EH (cell line): ENCODE measurements at regions not wholly inside any gene's neighbourhood (a gene's known extent, or its start where the extent isn't known, plus 50 kb on each side); places are given as distances from the start of the nearest gene placed in this dataset.

Experiments used
- DNase-seq: peaks from one replicate; pipeline ENCODE4 v3.0.0-alpha.2; 2015; ENCODE audit warnings: low read depth

- peak; percentile 70 for DNase-seq
Observed at GRCh38 chr5:56481428-56482357, 248.6 kb upstream of the ANKRD55 start.

DNA sequence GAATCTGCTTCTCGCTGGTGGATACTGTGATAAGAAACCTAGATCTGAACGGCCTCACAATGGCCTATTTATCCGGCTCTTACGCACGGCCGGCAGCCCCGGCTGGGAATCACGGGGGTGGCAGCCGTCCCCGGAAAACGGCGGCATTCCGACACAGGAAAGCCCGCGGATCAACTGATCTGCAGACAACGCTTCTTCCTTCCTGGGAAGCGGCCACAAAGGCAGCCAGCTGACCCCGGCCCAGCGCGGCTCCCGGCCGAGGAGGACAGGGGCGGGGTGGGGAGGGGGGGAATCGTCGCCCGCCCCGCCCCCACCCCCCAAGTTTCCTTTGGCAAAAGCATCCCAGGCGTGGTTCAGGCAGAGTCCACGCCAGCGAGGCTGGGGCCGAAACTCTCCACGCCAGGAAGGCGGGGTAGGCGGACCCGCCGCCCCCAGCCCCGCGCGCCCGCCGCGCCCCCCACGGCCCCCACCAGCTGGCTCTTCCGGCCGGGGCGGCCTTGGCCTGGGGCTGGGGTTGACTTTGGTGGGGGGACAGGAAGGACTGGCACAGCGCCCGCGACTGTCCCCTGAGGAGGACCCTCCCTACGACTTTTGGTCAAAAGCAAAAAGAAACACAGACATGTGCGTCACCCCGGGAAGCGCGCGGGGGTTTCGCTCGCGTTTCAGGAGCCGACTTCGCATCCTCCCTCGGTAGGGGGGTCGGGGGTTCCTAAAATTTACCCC lies 247.7 kb upstream of the ANKRD55 start:
- DNase-seq, result peak; percentile 79

DNA sequence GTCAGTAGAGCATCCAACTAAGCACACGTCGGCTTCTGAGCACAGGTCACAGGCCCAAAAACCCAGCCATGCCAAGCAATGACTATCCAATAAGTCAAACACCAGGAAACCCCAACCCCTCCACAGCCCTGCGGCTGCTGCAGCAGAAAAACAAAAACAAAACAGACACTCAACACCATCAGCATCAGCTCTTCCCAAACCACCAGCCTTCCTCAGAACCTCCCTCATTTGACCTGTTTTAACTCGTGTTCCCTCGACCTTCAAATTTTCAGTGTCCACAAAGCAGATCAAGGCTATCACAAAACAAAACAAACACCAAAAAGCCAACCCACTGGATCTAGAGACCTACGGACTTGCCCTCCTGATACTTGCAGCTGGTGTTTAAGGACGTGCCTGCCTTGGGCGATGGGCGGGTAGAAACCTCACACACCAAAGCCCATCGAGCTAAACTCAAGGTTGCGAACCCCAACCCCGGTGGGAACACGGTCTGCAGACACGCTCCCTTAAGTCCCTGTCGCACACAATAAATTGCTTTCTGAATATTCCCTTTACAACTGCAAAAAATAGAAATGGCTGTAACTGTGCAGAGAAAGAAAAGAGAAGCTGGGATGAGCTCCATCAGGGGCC lies 247.1 kb upstream of the ANKRD55 start:
- DNase-seq, result no peak

DNA sequence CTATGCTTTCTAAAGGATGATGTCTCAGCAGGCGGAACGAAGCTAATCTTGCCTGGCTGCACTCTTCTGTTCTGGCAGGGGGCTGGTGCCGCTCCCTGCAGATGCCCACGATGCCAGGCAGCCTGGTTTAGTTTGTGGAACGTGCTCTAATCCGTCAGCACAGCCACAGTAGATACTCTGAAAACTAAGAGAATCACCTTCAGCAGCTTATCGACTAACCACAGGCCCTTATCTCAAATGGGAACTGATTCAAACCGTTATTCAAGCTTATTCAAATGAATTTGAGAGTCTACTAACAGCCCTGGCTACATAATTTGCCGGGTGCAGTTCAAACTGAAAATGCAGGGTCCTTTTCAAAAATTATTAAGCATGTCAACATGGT lies 246.6 kb upstream of the ANKRD55 start:
- DNase-seq, result no peak

GRCh38 chr5:56479126-56479525 lies 246.0 kb upstream of the ANKRD55 start:
- no peak for DNase-seq

GRCh38 chr5:56478062-56478461 lies 244.9 kb upstream of the ANKRD55 start:
- no peak for DNase-seq

DNA sequence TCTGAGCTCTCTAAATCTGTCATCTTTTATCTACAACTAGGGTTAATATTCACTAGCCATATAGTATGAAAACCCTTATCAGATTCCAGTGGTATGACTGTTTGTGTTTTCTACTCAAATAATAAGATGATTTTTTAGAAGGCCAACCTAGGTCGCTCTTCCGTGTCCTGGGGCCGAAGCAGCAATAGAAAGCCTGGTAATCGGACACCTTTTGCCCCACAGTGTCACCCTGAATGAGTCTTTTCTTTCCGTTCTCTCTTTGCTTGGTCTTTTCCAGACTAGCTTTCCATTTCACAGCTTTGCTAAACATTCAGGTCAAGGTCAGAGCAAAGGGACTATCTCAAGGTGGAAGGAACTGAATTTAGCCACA lies 243.3 kb upstream of the ANKRD55 start:
- no peak for DNase-seq

DNA sequence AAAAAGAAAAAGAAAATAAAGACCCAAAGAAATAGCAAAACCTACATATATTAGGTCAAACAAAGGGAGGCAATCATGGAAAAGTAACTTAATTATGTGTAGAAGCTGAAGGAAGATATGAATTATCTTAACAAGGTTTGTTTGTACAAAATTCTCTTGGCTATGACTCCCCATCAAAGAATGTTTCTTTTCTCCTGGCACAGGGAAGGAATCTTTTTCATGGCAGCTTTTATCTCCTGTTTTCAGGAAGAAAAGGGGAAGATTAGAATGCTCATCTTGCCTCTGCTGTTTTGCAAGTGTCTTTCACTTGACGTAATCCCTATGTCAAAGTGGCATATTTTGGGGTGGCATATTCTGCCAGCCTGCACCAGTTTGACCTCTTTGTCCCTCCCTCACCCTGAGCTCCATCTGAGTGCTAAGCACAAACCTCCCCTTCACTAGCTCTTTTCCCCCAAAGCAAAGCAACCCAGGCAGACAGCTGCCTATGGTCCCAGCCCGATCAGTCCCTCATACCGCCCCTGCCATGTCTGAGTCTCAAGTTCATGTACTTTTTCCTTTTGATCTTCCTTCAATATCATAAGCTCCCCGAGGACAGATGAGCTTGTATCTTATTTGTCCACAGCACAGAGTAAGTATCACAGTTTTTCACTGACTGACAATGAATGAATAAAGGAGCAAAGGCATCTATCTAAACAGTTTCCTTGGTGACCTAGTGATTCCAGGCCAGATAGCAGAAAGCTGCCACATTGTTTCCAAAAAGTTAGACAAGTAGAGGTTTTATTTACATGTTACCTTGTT lies 242.8 kb upstream of the ANKRD55 start:
- peak; percentile 67 for DNase-seq

DNA sequence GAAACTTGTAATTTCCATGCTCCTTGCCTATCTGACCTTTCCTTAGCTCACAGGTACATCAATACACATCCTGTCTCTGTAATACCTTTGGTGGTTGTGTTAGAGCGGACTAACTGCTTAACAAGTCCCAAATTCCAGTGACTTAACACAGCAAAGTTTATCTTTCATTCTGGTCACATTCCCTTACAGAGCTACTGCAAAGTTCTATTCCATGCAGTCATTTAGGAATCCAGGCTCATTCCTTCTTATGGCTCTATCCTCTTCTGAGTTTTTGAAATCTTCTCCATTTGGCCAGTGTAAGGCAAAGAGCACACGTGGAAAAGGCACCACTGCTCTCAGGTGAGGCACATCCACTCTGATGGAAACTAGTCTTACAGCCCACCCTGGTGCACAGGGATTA lies 238.6 kb upstream of the ANKRD55 start:
- DNase-seq, result peak; percentile 27

DNA sequence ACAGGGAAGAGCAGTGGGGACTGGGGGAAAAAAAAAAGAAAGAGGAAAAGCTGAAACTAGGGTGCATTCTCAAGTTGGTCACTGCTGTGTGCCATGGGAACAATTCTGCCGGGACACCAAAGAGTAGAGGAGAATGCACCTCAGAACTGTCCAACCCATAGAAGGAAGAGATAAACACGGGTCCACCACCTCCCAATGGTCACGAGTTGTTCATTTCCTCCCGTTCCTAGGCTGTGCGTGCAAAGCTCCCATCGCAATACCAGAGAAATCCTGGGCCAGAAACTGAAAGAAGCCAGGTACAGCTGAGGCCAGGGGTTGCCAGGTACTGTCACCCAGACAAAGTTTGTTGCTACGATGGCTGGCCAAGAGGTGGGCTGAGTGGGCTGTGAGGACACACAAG lies 236.9 kb upstream of the ANKRD55 start:
- DNase-seq, result no peak

GRCh38 chr5:56468277-56468676 lies 235.1 kb upstream of the ANKRD55 start:
- no peak for DNase-seq

GRCh38 chr5:56467176-56467717 lies 234.1 kb upstream of the ANKRD55 start:
- no peak for DNase-seq

DNA sequence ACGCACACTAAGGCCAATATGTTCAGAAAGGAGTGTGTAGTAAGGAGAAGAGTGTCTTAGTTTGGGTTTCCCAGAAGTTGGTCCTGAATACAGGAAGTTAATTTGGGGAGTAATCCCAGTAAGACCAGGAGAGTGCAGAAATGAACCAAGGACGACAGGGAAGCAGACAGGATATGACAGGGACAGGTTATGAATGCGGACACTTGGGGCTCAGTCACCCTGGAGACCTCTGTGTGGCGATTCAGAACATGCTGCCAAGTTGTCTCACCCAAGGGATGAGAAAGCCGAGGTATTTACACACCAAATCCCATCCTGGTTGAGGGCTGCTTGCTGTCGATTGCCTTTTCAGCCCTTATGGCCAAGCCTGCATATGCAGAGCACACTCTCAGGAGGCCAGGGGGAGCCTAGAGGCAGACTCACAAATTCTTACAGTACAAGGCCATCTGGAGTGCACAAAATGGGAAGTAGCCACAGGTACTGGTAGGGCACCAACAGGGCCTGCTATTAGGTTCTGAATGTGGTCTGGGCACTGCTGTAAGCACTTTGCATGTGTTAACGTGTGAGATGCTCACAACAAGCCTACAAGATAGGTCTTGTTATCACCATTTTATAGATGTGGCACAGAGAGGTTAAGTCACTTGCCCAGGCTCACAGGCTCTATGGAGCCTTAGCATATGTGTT lies 233.1 kb upstream of the ANKRD55 start:
- no peak for DNase-seq

DNA sequence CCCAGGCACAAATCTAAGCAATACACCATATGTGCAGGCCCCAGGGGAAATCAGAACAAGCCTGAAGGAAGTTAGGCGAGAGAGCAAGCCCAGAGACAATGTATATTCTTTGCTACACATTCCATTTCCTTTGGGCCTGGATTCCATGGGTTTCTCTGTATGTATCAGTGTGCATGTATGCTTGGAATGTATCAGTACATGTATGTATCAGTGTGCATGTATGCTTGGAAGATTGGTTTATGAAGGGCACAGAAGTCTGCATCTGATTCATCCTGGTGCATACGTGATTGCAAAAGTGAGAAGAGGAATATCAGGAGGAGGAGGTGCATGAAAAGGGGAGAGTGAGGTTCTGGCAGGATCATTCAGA lies 232.6 kb upstream of the ANKRD55 start:
- DNase-seq, result peak; percentile 8

DNA sequence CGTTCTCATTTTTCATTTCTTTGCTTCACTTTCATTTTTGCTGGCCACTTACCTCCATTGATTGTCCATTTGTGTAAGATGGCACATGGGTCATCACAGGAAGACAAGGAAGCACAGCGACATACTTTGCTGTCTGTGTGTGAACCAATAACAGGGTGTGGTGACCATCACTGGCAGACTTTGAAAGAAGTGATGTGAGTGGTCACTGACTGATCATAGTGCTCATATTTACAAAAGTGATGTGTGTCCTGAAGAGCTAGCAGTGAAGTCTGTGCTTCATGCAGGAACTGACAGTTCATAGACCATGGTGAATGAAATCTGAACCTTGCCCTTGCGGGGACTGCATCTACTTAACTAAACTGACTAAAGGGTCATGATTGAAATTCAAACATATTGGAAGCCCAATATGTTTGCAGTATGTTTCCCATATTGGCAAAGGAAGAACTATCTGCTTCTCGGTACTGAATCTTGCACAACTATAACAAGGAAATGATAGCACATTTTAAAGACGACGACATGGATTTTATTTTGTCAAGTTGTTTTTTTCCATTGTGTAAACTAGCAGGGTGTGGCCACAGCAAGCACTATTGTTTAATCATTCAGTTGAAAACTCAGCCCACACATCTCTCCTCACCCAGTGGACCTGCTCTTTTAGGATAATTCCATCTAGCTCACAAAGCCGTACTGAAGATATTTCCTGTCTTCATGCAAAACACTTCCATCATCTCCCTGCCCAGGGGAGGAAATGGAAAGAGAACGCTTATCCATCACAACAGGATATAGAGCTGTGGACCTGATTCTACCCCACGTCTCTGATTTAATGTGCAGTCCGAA lies 232.0 kb upstream of the ANKRD55 start:
- no peak for DNase-seq

GRCh38 chr5:56463944-56464571 lies 230.9 kb upstream of the ANKRD55 start:
- DNase-seq, result no peak

- no peak for DNase-seq
Observed at GRCh38 chr5:56461584-56461983, 228.5 kb upstream of the ANKRD55 start.

- DNase-seq, result peak; percentile 43
Observed at GRCh38 chr5:56460681-56461191, 227.6 kb upstream of the ANKRD55 start.

- DNase-seq, result no peak
Observed at GRCh38 chr5:56460195-56460546, 227.0 kb upstream of the ANKRD55 start.
